AG09319 (cell line): ENCODE measurements at regions not wholly inside any gene's neighbourhood (a gene's known extent, or its start where the extent isn't known, plus 50 kb on each side); places are given as distances from the start of the nearest gene placed in this dataset.

Experiments used
- DNase-seq: peaks from one replicate; pipeline ENCODE4 v3.0.0-alpha.2; 2010; ENCODE audit warnings: low read depth; ENCODE audit errors: extremely low read depth
- TF ChIP-seq, protein P1 (sequence below): IDR thresholded peaks from 2 replicates; pipeline ENCODE4 v1.5.1; 2011; ENCODE audit warnings: low read depth, mild to moderate bottlenecking, inconsistent platforms, low read length, moderate library complexity

DNA sequence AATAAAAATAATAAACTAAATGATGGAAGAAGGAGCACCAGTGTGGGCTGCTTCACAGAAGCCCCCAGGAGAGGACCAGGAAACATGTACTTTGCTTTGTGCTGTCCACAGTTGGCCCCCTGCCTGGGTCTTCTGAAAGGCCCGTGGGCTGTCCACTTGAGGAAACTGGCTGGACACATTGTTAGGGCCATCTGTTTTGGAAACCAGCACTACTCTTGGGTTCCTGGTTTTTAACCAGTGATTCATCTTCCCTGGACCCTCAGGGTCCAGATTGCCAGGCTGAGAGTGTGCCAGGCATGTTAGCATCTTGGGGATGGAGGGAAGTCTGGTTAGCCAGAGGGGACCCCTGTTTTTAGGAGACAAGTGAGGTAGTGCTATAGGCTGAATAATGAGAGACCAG, 297.2 kb upstream of the C2CD4B start:
- no peak for DNase-seq
- TF ChIP-seq, protein P1, sequence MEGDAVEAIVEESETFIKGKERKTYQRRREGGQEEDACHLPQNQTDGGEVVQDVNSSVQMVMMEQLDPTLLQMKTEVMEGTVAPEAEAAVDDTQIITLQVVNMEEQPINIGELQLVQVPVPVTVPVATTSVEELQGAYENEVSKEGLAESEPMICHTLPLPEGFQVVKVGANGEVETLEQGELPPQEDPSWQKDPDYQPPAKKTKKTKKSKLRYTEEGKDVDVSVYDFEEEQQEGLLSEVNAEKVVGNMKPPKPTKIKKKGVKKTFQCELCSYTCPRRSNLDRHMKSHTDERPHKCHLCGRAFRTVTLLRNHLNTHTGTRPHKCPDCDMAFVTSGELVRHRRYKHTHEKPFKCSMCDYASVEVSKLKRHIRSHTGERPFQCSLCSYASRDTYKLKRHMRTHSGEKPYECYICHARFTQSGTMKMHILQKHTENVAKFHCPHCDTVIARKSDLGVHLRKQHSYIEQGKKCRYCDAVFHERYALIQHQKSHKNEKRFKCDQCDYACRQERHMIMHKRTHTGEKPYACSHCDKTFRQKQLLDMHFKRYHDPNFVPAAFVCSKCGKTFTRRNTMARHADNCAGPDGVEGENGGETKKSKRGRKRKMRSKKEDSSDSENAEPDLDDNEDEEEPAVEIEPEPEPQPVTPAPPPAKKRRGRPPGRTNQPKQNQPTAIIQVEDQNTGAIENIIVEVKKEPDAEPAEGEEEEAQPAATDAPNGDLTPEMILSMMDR: no peak

DNA sequence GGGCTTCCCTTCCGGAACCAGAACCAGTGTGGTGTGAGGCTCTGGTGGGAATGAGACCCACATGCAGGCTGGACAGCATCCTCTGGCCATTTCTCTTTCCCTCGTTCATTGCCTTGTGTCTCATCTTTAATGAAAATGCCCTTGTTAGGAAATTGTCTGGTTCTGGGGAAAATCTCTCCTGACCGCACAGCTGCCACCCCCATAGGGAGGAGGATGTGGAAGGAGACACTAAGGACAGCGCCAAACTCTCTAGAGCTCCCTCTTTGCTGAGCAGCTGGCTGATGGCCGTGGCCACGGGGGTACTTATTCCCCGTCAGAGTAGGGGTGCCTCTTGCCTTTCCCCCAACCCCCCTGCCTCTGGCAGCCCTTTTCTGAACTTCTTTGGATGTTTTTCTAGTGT, 297.6 kb upstream of the C2CD4B start:
- no peak for DNase-seq
- TF ChIP-seq, protein P1: no peak

DNA sequence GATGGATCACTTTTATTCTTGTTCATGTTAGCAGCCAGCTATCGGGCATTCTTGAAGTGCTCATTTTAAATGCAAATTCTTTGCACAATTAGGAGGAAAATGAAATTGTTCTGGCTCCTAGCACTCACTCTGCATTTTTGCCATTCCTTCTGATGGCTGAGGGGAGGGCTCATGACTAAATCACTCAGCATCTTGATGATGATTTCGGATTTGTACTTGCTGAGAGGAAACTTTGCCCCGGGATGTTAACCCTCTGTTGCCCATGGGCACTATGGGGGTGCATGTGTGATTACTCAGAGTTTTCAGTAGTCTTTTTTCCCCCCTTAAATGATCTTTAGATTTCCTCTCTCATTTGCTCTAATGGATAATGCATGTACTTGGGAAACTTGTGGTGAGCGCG, 299.6 kb upstream of the C2CD4B start:
- TF ChIP-seq, protein P1: no peak
- no peak for DNase-seq

DNA sequence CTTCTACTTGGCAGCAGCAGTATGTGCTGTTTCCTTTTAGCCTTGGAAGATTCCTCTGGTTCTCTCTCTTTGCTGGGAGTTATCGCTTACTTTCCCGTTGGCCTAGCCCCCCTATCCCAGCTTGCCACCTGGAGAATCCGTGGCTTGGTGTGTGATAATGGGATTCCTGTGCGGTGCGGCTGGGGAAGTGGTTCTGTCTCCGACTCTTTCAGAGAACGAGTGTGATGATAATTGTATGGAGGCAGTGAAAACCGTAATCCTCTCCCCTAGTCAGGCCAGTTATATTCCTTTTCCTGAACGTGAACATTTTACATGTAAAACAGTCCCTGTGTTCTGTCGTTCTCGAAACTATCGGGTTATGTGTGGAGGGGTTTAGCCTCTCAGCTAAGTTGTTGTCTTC, 300.1 kb upstream of the C2CD4B start:
- TF ChIP-seq, protein P1: no peak
- DNase-seq: no peak

DNA sequence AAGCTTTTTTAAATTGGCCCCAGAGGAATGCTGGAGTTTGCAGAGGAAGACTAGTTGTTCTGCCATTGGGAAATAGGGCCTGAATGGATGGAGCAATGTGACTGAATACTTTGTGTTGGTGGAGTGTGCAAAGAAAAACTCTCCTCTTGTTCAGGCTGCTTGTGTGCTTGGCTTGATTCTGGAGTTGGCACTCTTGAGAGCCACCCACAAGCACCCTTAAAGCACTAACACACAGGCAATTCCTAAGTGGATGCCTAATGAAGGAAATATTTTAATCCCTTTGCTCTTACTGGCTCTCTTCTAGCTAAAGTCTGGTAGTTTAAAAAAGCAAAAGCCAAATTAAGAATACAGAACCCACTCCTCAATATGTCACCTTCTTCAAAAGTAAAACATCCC, 304.4 kb upstream of the C2CD4B start:
- TF ChIP-seq, protein P1: no peak
- no peak for DNase-seq

DNA sequence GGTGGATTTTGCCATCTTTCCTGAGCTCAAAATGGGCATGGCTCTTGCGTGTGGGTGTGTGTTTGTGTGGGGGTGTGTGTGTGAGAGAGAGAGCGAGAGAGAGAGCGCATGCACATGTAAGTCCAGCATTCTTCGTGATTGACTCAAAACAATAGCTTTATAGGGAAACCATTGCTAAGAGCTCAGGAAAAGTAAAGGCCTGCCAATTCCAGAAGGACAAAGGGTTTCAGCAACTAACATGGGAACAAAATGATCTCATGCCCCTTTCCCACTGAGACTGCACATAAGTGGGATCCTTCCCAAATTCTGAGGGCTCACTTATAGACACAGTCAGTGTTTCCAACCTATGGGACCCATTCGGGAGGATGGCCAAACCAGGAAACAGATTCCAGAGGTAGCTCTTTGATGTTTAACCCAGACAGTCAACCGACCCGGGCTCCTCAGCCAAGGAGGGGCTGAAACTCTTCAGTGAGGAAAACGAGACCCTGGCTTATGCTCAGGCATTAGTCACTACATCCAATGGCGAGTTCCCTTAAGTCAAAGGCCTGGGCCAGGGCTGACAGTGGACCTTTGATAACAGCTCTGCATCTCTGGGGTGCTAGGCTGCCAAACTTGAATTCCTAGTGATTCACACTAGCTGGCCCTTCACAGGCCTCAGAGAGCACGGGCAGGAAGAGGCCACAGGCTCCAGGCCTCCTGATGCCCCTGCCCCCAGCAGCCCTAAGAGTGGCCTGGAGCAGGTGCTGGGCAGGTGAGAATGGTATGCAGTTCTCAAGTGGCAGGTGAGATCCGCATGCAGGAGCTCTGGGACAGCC, 305.0 kb upstream of the C2CD4B start:
- TF ChIP-seq, protein P1: no peak
- DNase-seq: no peak

DNA sequence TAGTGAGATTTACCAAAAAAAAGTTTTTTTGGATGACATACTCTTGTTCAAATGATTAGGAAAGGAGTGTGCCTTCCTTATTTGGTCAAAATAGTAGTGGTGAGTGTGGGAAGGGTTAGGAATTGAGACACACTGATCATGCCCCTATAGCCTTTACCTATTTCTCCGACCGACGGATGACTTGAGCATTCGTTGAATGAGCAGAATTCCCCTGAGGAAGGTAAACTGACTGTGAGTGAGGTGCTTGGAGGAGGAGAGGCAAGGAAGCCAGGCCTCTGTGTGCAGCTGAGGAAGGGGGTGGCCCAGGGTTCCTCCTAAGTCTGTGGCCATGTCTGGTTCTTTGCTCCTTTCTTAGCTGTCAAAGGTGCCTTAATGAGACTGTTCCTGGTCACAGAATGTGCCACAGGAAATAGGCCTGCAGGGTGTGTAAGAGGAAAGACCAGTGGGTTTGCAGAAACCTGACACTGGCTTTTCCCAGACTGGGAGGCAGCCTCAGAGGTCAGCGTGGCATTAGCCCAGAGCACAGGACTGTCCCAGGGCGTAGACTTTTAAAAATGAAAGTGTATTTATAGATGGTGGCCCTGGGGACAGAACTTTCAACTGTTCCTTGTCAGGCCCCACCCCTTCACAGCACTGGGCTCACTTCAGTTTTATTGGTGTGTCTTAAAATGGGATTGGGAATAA, 307.7 kb upstream of the C2CD4B start:
- TF ChIP-seq, protein P1: no peak; the same call in none of the 2 replicates
- no peak for DNase-seq
